ENCODE measurements at regions not wholly inside any gene's neighbourhood (a gene's known extent, or its start where the extent isn't known, plus 50 kb on each side); places are given as distances from the start of the nearest gene placed in this dataset.
"Not testable (repeated sequence)": the region's sequence is repeated elsewhere in the genome, so short reads cannot be mapped to it uniquely, and the experiment has no call there.

GRCh38 chr3:178341636-178342035, 194.6 kb upstream of the KCNMB2 start:
- DNase-seq: no peak

- DNase-seq: no peak
These were observed 194.1 kb upstream of the KCNMB2 start for GRCh38 chr3:178342111-178342510.

GRCh38 chr3:178343433-178344038, 192.7 kb upstream of the KCNMB2 start:
- no peak for DNase-seq

GRCh38 chr3:178345944-178346343, 190.3 kb upstream of the KCNMB2 start:
- DNase-seq: no peak

- not testable (repeated sequence) for DNase-seq
These were observed 187.5 kb upstream of the KCNMB2 start for GRCh38 chr3:178348561-178349217.

GRCh38 chr3:178349218-178349596, 187.0 kb upstream of the KCNMB2 start:
- DNase-seq: not testable (repeated sequence)

GRCh38 chr3:178350763-178351162, 185.5 kb upstream of the KCNMB2 start:
- DNase-seq: no peak

- no peak for DNase-seq
These were observed 183.8 kb upstream of the KCNMB2 start for GRCh38 chr3:178352326-178353005.

GRCh38 chr3:178353006-178353694, 183.1 kb upstream of the KCNMB2 start:
- no peak for DNase-seq

GRCh38 chr3:178359728-178360127, 176.5 kb upstream of the KCNMB2 start:
- DNase-seq: no peak

GRCh38 chr3:178363048-178363447, 173.2 kb upstream of the KCNMB2 start:
- DNase-seq: not testable (repeated sequence)

GRCh38 chr3:178367817-178368617, 168.2 kb upstream of the KCNMB2 start:
- DNase-seq: no peak

- no peak for DNase-seq
These were observed 167.2 kb upstream of the KCNMB2 start for GRCh38 chr3:178369006-178369405.

- DNase-seq: no peak
These were observed 166.4 kb upstream of the KCNMB2 start for GRCh38 chr3:178369811-178370210.

GRCh38 chr3:178370387-178370786, 165.8 kb upstream of the KCNMB2 start:
- no peak for DNase-seq

- DNase-seq: no peak
These were observed 154.7 kb upstream of the KCNMB2 start for GRCh38 chr3:178381555-178381954.

GRCh38 chr3:178381971-178382448, 154.2 kb upstream of the KCNMB2 start:
- no peak for DNase-seq

GRCh38 chr3:178382449-178383061, 153.7 kb upstream of the KCNMB2 start:
- DNase-seq: no peak

- peak; percentile 56 for DNase-seq
These were observed 151.7 kb upstream of the KCNMB2 start for GRCh38 chr3:178384321-178385230.

- DNase-seq: peak; percentile 56
These were observed 150.8 kb upstream of the KCNMB2 start for GRCh38 chr3:178385280-178385952.

Measured in hindlimb muscle (tissue), 1 donor.